GM12875 (cell line): ENCODE measurements at regions not wholly inside any gene's neighbourhood (a gene's known extent, or its start where the extent isn't known, plus 50 kb on each side); places are given as distances from the start of the nearest gene placed in this dataset.
"Not testable (repeated sequence)": the region's sequence is repeated elsewhere in the genome, so short reads cannot be mapped to it uniquely, and the experiment has no call there.

Source experiments
- H3K4me3 ChIP-seq: one replicate; pipeline ENCODE4 v1.5.1; 2011; ENCODE audit warnings: low read depth, low read length, control low read depth
- TF ChIP-seq, protein P1 (sequence below): IDR thresholded peaks from 2 replicates; pipeline ENCODE4 v1.5.1; 2011; ENCODE audit warnings: low read depth, mild to moderate bottlenecking, control low read depth, inconsistent platforms, low read length, moderate library complexity, borderline replicate concordance; ENCODE audit not compliant: insufficient read depth

DNA sequence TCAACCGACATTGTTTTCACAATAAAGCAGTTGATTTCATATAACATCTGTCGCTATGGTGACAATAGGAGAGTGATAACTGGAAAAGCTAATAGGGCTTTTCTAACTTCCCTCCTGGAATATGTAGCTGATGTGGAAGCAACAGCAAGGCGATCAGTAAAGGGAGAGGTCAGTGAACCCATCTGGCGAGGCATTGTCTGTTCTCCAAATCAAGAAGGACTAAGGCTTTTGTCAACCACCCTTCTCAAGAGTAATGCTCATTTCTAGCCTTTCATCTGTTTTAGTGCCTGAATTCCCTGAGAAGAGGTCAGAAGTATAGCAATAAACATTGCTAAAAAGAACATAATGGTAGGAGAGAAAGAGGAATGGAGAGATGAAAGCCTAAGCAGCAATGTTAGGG is 201.3 kb downstream of the AKAP7 start:
- no peak overlapping the region for H3K4me3 ChIP-seq
- TF ChIP-seq, protein P1, sequence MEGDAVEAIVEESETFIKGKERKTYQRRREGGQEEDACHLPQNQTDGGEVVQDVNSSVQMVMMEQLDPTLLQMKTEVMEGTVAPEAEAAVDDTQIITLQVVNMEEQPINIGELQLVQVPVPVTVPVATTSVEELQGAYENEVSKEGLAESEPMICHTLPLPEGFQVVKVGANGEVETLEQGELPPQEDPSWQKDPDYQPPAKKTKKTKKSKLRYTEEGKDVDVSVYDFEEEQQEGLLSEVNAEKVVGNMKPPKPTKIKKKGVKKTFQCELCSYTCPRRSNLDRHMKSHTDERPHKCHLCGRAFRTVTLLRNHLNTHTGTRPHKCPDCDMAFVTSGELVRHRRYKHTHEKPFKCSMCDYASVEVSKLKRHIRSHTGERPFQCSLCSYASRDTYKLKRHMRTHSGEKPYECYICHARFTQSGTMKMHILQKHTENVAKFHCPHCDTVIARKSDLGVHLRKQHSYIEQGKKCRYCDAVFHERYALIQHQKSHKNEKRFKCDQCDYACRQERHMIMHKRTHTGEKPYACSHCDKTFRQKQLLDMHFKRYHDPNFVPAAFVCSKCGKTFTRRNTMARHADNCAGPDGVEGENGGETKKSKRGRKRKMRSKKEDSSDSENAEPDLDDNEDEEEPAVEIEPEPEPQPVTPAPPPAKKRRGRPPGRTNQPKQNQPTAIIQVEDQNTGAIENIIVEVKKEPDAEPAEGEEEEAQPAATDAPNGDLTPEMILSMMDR = no peak

DNA sequence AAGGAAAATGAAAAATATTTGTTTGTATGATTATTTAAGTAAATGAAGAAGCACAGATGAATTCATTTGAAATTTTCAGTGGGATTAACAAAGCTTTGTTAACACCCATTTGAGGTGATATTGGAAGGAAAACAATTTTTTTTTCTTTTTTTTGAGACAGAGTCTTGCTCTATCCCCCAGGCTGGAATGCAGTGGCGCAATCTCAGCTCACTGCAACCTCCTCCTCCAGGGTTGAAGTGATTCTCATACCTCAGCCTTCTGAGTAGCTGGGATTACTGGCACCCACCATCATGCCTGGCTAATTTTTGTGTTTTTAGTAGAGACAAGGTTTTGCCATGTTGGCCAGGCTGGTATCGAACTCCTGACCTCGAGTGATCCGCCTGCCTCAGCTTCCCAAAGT is 211.6 kb downstream of the AKAP7 start:
- H3K4me3 ChIP-seq = not testable (repeated sequence)

DNA sequence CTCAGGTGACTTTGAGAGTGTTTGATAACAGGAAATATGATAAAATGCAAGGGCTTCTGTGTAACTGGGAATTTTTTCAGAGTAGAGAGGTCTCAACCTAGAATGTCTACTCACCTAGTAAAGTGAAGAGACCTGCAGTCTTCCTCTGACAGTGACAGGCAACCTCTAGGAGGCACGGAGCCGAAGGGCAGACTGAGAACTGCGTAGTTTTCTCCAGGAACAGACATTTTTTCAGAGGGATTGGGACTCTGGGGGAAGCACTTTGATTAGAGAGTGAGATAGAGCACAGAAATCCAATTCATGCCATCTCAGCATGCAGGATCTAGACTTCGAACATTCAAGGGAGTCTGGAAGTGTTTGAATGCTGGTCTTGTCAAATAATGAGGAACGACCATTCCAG is 213.3 kb downstream of the AKAP7 start:
- TF ChIP-seq, protein P1 = no peak
- no peak overlapping the region for H3K4me3 ChIP-seq

DNA sequence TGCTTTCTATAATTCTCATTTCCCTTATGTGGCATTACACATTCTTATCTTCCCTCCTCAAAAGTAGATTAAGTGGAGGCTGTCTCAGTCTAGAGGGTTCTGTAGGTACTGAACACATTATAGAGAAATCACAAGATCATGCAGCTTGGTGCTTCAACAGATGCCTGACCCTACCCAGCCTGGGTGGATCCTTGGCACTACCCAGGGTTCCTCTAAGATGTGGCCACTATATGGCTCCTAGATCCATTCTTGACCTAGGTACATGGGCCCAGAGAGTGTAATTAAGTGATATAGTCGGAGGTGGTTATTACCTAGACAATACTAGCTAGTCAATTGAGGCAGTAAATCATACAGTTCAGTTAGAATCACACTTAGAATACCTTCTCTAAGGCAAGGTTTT is 213.9 kb downstream of the AKAP7 start:
- TF ChIP-seq, protein P1 = no peak
- H3K4me3 ChIP-seq = no peak overlapping the region

DNA sequence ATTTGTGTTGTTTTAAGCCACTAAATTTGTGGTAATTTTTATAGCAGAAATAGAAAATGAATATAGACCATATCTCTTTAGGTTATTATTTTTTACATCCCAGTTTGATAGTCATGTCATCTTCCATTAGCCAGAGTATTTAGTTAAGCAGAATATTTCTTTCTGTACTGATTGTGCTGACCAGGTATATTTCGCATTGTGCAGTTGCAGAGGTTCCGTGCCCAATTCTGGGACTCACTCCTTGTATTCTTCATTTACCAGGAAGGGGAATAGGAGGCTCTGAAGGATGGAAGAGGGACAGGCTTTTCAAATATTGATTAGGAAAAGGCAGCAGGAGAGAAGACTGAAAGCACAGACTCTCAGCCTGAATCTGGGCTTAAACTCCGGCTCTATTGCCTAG is 217.8 kb downstream of the AKAP7 start:
- TF ChIP-seq, protein P1 = no peak
- no peak overlapping the region for H3K4me3 ChIP-seq

DNA sequence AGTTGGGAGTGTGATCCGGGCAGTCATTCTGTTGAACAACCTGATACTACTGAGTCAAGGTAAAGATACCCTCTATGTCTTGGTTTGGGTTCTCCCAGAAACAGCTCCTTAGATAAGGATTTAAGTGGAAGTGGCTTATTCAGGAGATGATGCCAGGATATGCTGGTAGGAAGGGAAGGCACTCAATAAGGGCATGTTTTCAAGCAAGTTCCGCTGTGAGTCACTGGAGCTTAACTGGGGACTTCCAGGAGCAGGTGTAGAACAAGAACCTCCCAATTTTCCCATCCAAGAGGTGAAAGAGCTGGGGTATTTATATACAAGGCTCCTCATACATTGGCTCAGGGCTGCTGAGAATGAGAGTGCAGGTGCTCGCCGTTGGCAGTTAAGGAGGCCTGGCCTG is 218.6 kb downstream of the AKAP7 start:
- TF ChIP-seq, protein P1 = no peak
- H3K4me3 ChIP-seq = no peak overlapping the region

DNA sequence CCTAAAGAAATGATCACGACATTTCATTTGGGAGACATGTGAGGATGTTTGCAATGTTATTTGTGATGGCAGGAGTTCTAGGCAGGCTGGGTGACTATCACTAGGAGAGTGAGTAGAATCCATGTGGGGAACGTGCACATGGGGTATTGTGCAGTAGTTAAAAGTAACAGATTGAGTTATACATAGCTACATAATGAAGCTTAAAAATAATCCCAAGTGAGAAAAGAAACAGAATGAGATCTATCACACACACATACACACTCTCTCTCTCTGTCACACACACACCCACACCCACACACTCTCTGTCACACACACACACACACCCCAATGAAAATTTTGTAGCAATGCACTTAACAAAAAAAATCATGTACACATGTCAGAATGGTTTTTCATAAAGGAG is 218.7 kb upstream of the ARG1 start:
- no peak overlapping the region for H3K4me3 ChIP-seq
- TF ChIP-seq, protein P1 = no peak

DNA sequence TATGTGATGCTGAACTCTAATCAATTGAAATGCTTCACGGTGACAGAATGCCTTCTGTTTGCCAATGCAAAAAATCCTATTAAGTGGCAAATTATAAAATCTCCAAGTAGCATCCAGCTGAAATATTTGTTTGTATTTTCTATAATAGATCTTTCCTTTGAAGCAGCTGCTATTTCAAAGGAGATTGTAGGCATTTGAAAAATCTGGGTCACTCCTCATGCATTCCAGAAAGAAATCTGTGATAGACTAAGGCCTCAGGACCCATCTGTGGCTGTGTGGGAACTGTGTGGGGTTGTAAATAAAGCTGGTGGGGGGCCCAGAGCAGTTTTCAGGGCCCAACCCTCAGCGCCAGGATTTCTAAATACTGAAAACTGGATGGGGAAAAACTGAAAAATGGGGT is 216.9 kb upstream of the ARG1 start:
- no peak overlapping the region for H3K4me3 ChIP-seq
- TF ChIP-seq, protein P1 = no peak
